Parathyroid adenoma (tissue), 2 donors: ENCODE measurements at regions not wholly inside any gene's neighbourhood (a gene's known extent, or its start where the extent isn't known, plus 50 kb on each side); places are given as distances from the start of the nearest gene placed in this dataset.

Experiments used
- H2AFZ ChIP-seq: fragments of 300-600 bp; sonication (generic); one replicate; pipeline ENCODE4 v1.7.0; 2017; ENCODE audit warnings: antibody characterized with exemption, mild to moderate bottlenecking
- H3K27ac ChIP-seq: fragments of 300-600 bp; sonication (generic); one replicate; pipeline ENCODE4 v1.7.0; 2017
- H3K27me3 ChIP-seq: fragments of 300-600 bp; sonication (generic); one replicate; pipeline ENCODE4 v1.7.0; 2017; ENCODE audit warnings: low read length; ENCODE audit not compliant: control insufficient read depth, insufficient read depth
- H3K36me3 ChIP-seq: fragments of 300-600 bp; sonication (generic); one replicate; pipeline ENCODE4 v1.7.0; 2017; ENCODE audit warnings: low read length; ENCODE audit not compliant: control insufficient read depth, insufficient read depth
- H3K4me1 ChIP-seq: fragments of 300-600 bp; sonication (generic); one replicate; pipeline ENCODE4 v1.7.0; 2017; ENCODE audit warnings: control low read depth
- H3K4me2 ChIP-seq: fragments of 300-600 bp; sonication (generic); one replicate; pipeline ENCODE4 v1.7.0; 2017; ENCODE audit warnings: low read length
- H3K4me3 ChIP-seq: fragments of 300-600 bp; sonication (generic); one replicate; pipeline ENCODE4 v1.7.0; 2017; ENCODE audit warnings: low read depth, low read length
- H3K79me2 ChIP-seq: fragments of 300-600 bp; sonication (generic); one replicate; pipeline ENCODE4 v1.7.0; 2017; ENCODE audit warnings: control low read depth
- H3K9ac ChIP-seq: fragments of 300-600 bp; sonication (generic); one replicate; pipeline ENCODE4 v1.7.0; 2017; ENCODE audit warnings: mild to moderate bottlenecking
- H3K9me3 ChIP-seq: fragments of 300-600 bp; sonication (generic); one replicate; pipeline ENCODE4 v1.7.0; 2017; ENCODE audit warnings: low read length; ENCODE audit not compliant: control insufficient read depth
- TF ChIP-seq, protein P1 (sequence below): fragments of 300-600 bp; sonication (generic); IDR thresholded peaks from one replicate; pipeline ENCODE4 v1.7.0; 2017; ENCODE audit warnings: antibody characterized with exemption, mild to moderate bottlenecking
- donor health status: primary hyperparathyroidism.

GRCh38 chr7:106731187-106731586 lies 70.2 kb upstream of the CCDC71L start:
- H3K9me3 ChIP-seq = no peaks in the 10 kb centered on the region
- H3K36me3 ChIP-seq = no peaks in the 10 kb centered on the region
- no peaks in the 10 kb centered on the region for H3K27me3 ChIP-seq
- TF ChIP-seq, protein P1, sequence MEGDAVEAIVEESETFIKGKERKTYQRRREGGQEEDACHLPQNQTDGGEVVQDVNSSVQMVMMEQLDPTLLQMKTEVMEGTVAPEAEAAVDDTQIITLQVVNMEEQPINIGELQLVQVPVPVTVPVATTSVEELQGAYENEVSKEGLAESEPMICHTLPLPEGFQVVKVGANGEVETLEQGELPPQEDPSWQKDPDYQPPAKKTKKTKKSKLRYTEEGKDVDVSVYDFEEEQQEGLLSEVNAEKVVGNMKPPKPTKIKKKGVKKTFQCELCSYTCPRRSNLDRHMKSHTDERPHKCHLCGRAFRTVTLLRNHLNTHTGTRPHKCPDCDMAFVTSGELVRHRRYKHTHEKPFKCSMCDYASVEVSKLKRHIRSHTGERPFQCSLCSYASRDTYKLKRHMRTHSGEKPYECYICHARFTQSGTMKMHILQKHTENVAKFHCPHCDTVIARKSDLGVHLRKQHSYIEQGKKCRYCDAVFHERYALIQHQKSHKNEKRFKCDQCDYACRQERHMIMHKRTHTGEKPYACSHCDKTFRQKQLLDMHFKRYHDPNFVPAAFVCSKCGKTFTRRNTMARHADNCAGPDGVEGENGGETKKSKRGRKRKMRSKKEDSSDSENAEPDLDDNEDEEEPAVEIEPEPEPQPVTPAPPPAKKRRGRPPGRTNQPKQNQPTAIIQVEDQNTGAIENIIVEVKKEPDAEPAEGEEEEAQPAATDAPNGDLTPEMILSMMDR = no peak
- no peak overlapping the region for H3K9ac ChIP-seq
- H3K4me2 ChIP-seq = no peak overlapping the region
- no peak overlapping the region for H3K27ac ChIP-seq
- no peaks in the 10 kb centered on the region for H3K79me2 ChIP-seq
- H3K4me1 ChIP-seq = no peaks in the 10 kb centered on the region
- H3K4me3 ChIP-seq = no peak overlapping the region
- H2AFZ ChIP-seq = no peak overlapping the region

DNA sequence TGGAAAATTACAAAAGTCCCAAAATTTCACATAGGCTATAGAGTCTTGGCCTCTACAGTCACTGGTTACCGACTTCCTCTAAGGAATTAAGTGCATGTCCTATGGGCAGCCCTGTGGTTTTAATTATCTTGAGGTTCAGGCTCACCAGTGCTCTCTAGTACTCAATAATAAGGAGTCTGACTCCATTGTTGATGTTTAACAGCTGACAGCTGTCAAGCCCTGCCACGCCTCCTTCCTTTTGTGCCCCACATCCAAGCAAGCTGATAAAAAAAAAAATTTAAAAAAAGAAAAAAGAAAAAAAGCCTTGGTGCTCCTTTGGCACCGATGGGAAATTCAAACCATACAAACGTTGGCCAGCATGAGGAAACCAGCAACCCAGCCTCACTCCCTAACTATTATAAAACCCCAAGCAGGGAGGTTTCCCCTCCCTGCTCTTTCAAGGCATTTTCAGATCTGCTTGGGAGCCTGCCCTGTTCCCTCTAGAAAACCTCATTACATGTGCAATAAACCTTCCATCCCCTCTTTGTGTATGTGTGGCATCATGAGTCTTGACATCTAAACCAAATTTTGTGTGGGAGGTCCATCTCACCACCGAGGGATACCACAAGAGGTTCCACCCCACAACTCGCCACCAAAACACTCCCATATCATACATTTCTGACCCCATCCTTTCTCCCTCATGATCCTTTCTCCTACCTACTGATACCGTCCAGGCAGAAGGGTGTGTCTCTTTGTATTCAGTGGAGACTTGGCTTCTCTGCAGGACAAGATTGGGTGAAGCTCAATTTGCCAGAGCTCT lies 70.9 kb upstream of the CCDC71L start:
- Histone ChIP-seq H3K9me3 (no peaks in the 10 kb centered on the region), H3K27ac (no peak overlapping the region), H3K4me3 (no peak overlapping the region), H3K4me2 (no peak overlapping the region), H2AFZ (no peak overlapping the region), H3K4me1 (no peaks in the 10 kb centered on the region), H3K27me3 (no peaks in the 10 kb centered on the region), H3K9ac (no peak overlapping the region), H3K79me2 (no peaks in the 10 kb centered on the region), H3K36me3 (no peaks in the 10 kb centered on the region)
- TF ChIP-seq, protein P1 = no peak

DNA sequence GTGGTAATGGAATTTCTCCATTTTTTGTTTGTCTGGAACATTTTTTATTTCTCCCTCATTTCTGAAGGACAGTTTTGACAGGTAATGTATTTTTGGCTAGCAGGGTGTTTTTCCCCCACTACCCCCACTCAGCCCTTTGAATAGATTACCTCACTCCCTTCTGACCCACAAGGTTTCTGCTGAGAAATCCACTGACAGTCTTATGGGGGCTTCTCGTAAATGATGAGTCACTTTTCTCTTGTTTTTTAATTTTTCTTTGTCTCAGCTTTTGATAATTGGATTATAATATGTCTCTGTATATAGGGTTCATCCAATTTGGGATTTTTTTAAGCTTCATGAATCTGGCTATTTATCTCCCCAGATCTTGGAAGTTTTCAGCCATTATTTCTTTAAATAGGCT lies 74.7 kb upstream of the CCDC71L start:
- H3K4me2 ChIP-seq = no peak overlapping the region

GRCh38 chr7:106736123-106736507 lies 75.2 kb upstream of the CCDC71L start:
- Histone ChIP-seq H3K79me2 (no peaks in the 10 kb centered on the region), H3K36me3 (no peaks in the 10 kb centered on the region), H3K9me3 (no peaks in the 10 kb centered on the region), H3K9ac (no peak overlapping the region), H3K27ac (no peak overlapping the region), H3K4me1 (no peaks in the 10 kb centered on the region), H3K27me3 (no peaks in the 10 kb centered on the region), H3K4me3 (no peak overlapping the region), H3K4me2 (no peak overlapping the region), H2AFZ (no peak overlapping the region)
- TF ChIP-seq, protein P1 = no peak

More for the DNA sequence above, 74.7 kb upstream of the CCDC71L start:
- H3K36me3 ChIP-seq = no peaks in the 10 kb centered on the region
- no peaks in the 10 kb centered on the region for H3K9me3 ChIP-seq
- H3K4me3 ChIP-seq = no peak overlapping the region
- H3K27ac ChIP-seq = no peak overlapping the region
- no peaks in the 10 kb centered on the region for H3K79me2 ChIP-seq
- no peak overlapping the region for H3K9ac ChIP-seq
- no peak overlapping the region for H2AFZ ChIP-seq
- no peaks in the 10 kb centered on the region for H3K27me3 ChIP-seq
- H3K4me1 ChIP-seq = no peaks in the 10 kb centered on the region
- TF ChIP-seq, protein P1 = no peak
